Stimulated activated naive B cell treated with anti-CD40 and anti-IgM and Interleukin-4, amounts not matched to agents 10 μg/mL and 1 μg/mL and 100 μg/mL, for 72 hours (primary cell): ENCODE measurements at regions not wholly inside any gene's neighbourhood (a gene's known extent, or its start where the extent isn't known, plus 50 kb on each side); places are given as distances from the start of the nearest gene placed in this dataset.

ENCODE experiments used
- ATAC-seq, 2 donors: fragments of 150-1000 bp; cut with Tn5 transposase; replicated peaks; 2 replicates each; pipeline ENCODE4 v1.10.0; 2021; ENCODE audit warnings: moderate library complexity in 1 of 2
- DNase-seq: peaks from one replicate; pipeline ENCODE4 v3.0.0; 2021
- H3K27ac Mint-ChIP-seq: one replicate; pipeline ENCODE4 v1.8.0; 2022; ENCODE audit warnings: mild to moderate bottlenecking, mixed read lengths
- H3K27me3 Mint-ChIP-seq, 2 donors: one replicate each; pipeline ENCODE4 v1.8.0; 2022; ENCODE audit warnings: mixed read lengths in 2 of 2
- H3K36me3 Mint-ChIP-seq, 2 donors: one replicate each; pipeline ENCODE4 v1.8.0; 2022; ENCODE audit warnings: mixed read lengths in 2 of 2, mild to moderate bottlenecking in 1 of 2
- H3K4me1 Mint-ChIP-seq, 2 donors: one replicate each; pipeline ENCODE4 v1.8.0; 2022; ENCODE audit warnings: mixed read lengths in 2 of 2, mild to moderate bottlenecking in 1 of 2
- H3K4me3 Mint-ChIP-seq, 2 donors: one replicate each; pipeline ENCODE4 v1.8.0; 2022; ENCODE audit warnings: mild to moderate bottlenecking in 2 of 2, mixed read lengths in 2 of 2, moderate library complexity in 1 of 2
- H3K9me3 Mint-ChIP-seq, 2 donors: one replicate each; pipeline ENCODE4 v1.8.0; 2022; ENCODE audit warnings: mixed read lengths in 2 of 2, mild to moderate bottlenecking in 1 of 2

- H3K9me3 Mint-ChIP-seq = peaks cover 0 to under 1% of the 10 kb centered on the region in 2 donors
- ATAC-seq (no peak), DNase-seq (no peak)
- H3K27me3 Mint-ChIP-seq = no peaks in the 10 kb centered on the region
- no peaks in the 10 kb centered on the region for H3K4me1 Mint-ChIP-seq
- H3K4me3 Mint-ChIP-seq = no peak overlapping the region
- no peaks in the 10 kb centered on the region for H3K36me3 Mint-ChIP-seq
- no peak overlapping the region for H3K27ac Mint-ChIP-seq
Measured at GRCh38 chr14:38522724-38523123, 266.8 kb upstream of the CLEC14A start.

- no peaks in the 10 kb centered on the region for H3K36me3 Mint-ChIP-seq
- DNase-seq (no peak), ATAC-seq (no peak)
- no peak overlapping the region for H3K27ac Mint-ChIP-seq
- H3K9me3 Mint-ChIP-seq = no peaks in the 10 kb centered on the region
- no peaks in the 10 kb centered on the region for H3K27me3 Mint-ChIP-seq
- H3K4me3 Mint-ChIP-seq = no peak overlapping the region
- H3K4me1 Mint-ChIP-seq = no peaks in the 10 kb centered on the region
Measured at GRCh38 chr14:38521591-38521990, 265.7 kb upstream of the CLEC14A start.

GRCh38 chr14:38517426-38517825, 261.5 kb upstream of the CLEC14A start:
- Mint-ChIP-seq H3K4me3 (no peak overlapping the region), H3K4me1 (no peaks in the 10 kb centered on the region), H3K36me3 (no peaks in the 10 kb centered on the region), H3K9me3 (no peaks in the 10 kb centered on the region), H3K27ac (no peak overlapping the region), H3K27me3 (no peaks in the 10 kb centered on the region)
- ATAC-seq = no peak
- no peak for DNase-seq

GRCh38 chr14:38512236-38512635, 256.3 kb upstream of the CLEC14A start:
- Mint-ChIP-seq H3K36me3 (no peaks in the 10 kb centered on the region), H3K27me3 (no peaks in the 10 kb centered on the region), H3K4me3 (no peak overlapping the region), H3K4me1 (no peaks in the 10 kb centered on the region), H3K9me3 (peaks cover 0 to 3% of the 10 kb centered on the region in 2 donors), H3K27ac (no peak overlapping the region)
- DNase-seq = no peak
- ATAC-seq = no peak

- Mint-ChIP-seq H3K36me3 (no peaks in the 10 kb centered on the region), H3K4me1 (no peaks in the 10 kb centered on the region), H3K27ac (no peak overlapping the region), H3K27me3 (no peaks in the 10 kb centered on the region), H3K4me3 (no peak overlapping the region), H3K9me3 (peaks cover 1 to 3% of the 10 kb centered on the region in 2 donors)
- ATAC-seq = no peak
- no peak for DNase-seq
Measured at GRCh38 chr14:38507299-38507698, 251.4 kb upstream of the CLEC14A start.

- Mint-ChIP-seq H3K27me3 (no peaks in the 10 kb centered on the region), H3K27ac (no peak overlapping the region), H3K36me3 (no peaks in the 10 kb centered on the region), H3K4me1 (no peaks in the 10 kb centered on the region), H3K4me3 (no peak overlapping the region), H3K9me3 (peaks cover 1 to 3% of the 10 kb centered on the region in 2 donors)
- no peak for DNase-seq
- no peak for ATAC-seq
Measured at GRCh38 chr14:38505973-38506249, 250.0 kb upstream of the CLEC14A start.

- Mint-ChIP-seq H3K4me3 (no peak overlapping the region), H3K36me3 (no peaks in the 10 kb centered on the region), H3K27me3 (no peaks in the 10 kb centered on the region), H3K9me3 (peaks cover 1 to 3% of the 10 kb centered on the region in 2 donors), H3K27ac (no peak overlapping the region), H3K4me1 (no peaks in the 10 kb centered on the region)
- ATAC-seq (no peak), DNase-seq (no peak)
Measured at GRCh38 chr14:38505221-38505972, 249.5 kb upstream of the CLEC14A start.

GRCh38 chr14:38504175-38504574, 248.3 kb upstream of the CLEC14A start:
- Mint-ChIP-seq H3K9me3 (peaks cover 1 to 2% of the 10 kb centered on the region in 2 donors), H3K27ac (no peak overlapping the region), H3K27me3 (no peaks in the 10 kb centered on the region), H3K36me3 (no peaks in the 10 kb centered on the region), H3K4me1 (no peaks in the 10 kb centered on the region), H3K4me3 (no peak overlapping the region)
- ATAC-seq (no peak), DNase-seq (no peak)

- no peaks in the 10 kb centered on the region for H3K36me3 Mint-ChIP-seq
- H3K4me3 Mint-ChIP-seq = no peak overlapping the region
- H3K4me1 Mint-ChIP-seq = no peaks in the 10 kb centered on the region
- no peaks in the 10 kb centered on the region for H3K27me3 Mint-ChIP-seq
- peaks cover 0 to 4% of the 10 kb centered on the region in 2 donors for H3K9me3 Mint-ChIP-seq
- DNase-seq (no peak), ATAC-seq (no peak)
- no peak overlapping the region for H3K27ac Mint-ChIP-seq
Measured at GRCh38 chr14:38502239-38502638, 246.3 kb upstream of the CLEC14A start.

GRCh38 chr14:38500125-38500524, 244.2 kb upstream of the CLEC14A start:
- H3K27ac Mint-ChIP-seq = no peak overlapping the region
- H3K36me3 Mint-ChIP-seq = no peaks in the 10 kb centered on the region

GRCh38 chr14:38496092-38496491, 240.2 kb upstream of the CLEC14A start:
- Mint-ChIP-seq H3K27me3 (no peaks in the 10 kb centered on the region), H3K9me3 (peaks cover 8% of the 10 kb centered on the region in 2 donors), H3K4me3 (no peak overlapping the region), H3K27ac (no peak overlapping the region), H3K4me1 (no peaks in the 10 kb centered on the region), H3K36me3 (no peaks in the 10 kb centered on the region)
- no peak for ATAC-seq
- DNase-seq = no peak

More at GRCh38 chr14:38500125-38500524, 244.2 kb upstream of the CLEC14A start:
- DNase-seq (no peak), ATAC-seq (no peak)
- Mint-ChIP-seq H3K4me3 (no peak overlapping the region), H3K4me1 (no peaks in the 10 kb centered on the region), H3K9me3 (peaks cover 0 to 6% of the 10 kb centered on the region in 2 donors), H3K27me3 (no peaks in the 10 kb centered on the region)

- no peaks in the 10 kb centered on the region for H3K27me3 Mint-ChIP-seq
- peaks cover 5 to 8% of the 10 kb centered on the region in 2 donors for H3K9me3 Mint-ChIP-seq
- no peak for DNase-seq
- ATAC-seq = no peak
- H3K27ac Mint-ChIP-seq = no peak overlapping the region
- H3K4me1 Mint-ChIP-seq = no peaks in the 10 kb centered on the region
- no peaks in the 10 kb centered on the region for H3K36me3 Mint-ChIP-seq
- H3K4me3 Mint-ChIP-seq = no peak overlapping the region
Measured at GRCh38 chr14:38490273-38490672, 234.4 kb upstream of the CLEC14A start.

- H3K27me3 Mint-ChIP-seq = no peaks in the 10 kb centered on the region
Measured at GRCh38 chr14:38485026-38485425, 229.1 kb upstream of the CLEC14A start.

GRCh38 chr14:38481952-38482678, 226.2 kb upstream of the CLEC14A start:
- DNase-seq (no peak), ATAC-seq (no peak)
- Mint-ChIP-seq H3K27ac (no peak overlapping the region), H3K4me3 (no peak overlapping the region), H3K27me3 (no peaks in the 10 kb centered on the region), H3K9me3 (peaks cover 4 to 11% of the 10 kb centered on the region in 2 donors), H3K4me1 (no peaks in the 10 kb centered on the region), H3K36me3 (no peaks in the 10 kb centered on the region)

More at GRCh38 chr14:38485026-38485425, 229.1 kb upstream of the CLEC14A start:
- DNase-seq = no peak
- no peak overlapping the region for H3K27ac Mint-ChIP-seq
- H3K36me3 Mint-ChIP-seq = no peaks in the 10 kb centered on the region
- H3K9me3 Mint-ChIP-seq = peaks cover 0 to 1% of the 10 kb centered on the region in 2 donors
- ATAC-seq = no peak
- no peak overlapping the region for H3K4me3 Mint-ChIP-seq
- H3K4me1 Mint-ChIP-seq = no peaks in the 10 kb centered on the region

GRCh38 chr14:38469156-38469555, 213.3 kb upstream of the CLEC14A start:
- H3K27ac Mint-ChIP-seq = no peak overlapping the region
- no peak for ATAC-seq
- H3K9me3 Mint-ChIP-seq = peaks cover 4 to 5% of the 10 kb centered on the region in 2 donors
- H3K4me1 Mint-ChIP-seq = no peaks in the 10 kb centered on the region
- H3K36me3 Mint-ChIP-seq = no peaks in the 10 kb centered on the region
- H3K4me3 Mint-ChIP-seq = no peak overlapping the region
- no peaks in the 10 kb centered on the region for H3K27me3 Mint-ChIP-seq
- no peak for DNase-seq
